HepG2 (cell line): ENCODE measurements at regions not wholly inside any gene's neighbourhood (a gene's known extent, or its start where the extent isn't known, plus 50 kb on each side); places are given as distances from the start of the nearest gene placed in this dataset.

Experiments used
- ATAC-seq: fragments of 200-7000 bp; cut with Tn5 transposase; 3 replicates; pipeline ENCODE4 v1.9.1; 2020; ENCODE audit warnings: mild to moderate bottlenecking, moderate library complexity
- BruUV-seq: library from RNA; stranded (reverse); fragments of 400-500 nt; replicated peaks from 2 replicates; lab custom pipeline; 2021; lab: Mats Ljungman, UMichigan
- CTCF ChIA-PET: fragments of 300-600 bp; formaldehyde crosslinking; extraction: SDS; loops from one replicate; lab custom pipeline; 2021; ENCODE audit warnings: low total read pairs, inconsistent platforms, low intra/inter-chr PET ratio; lab: Yijun Ruan, JAX
- POLR2A ChIA-PET: fragments of 350-600 bp; sonication (Branson Sonifier 250); formaldehyde crosslinking; loops from one replicate; lab custom pipeline; 2020; ENCODE audit warnings: antibody characterized with exemption, inconsistent platforms; lab: Yijun Ruan, JAX
- DNase-seq: peaks from one replicate; pipeline ENCODE4 v3.0.0-alpha.2; 2015; ENCODE audit warnings: low spot score
- FAIRE-seq: peaks from 3 replicates; lab custom pipeline; 2011; peaks lifted over from hg19 to GRCh38; lab: Jason Lieb, UNC
- H2AFZ ChIP-seq: one replicate; pipeline ENCODE4 v1.6.1; 2011; ENCODE audit warnings: low read length, inconsistent platforms
- H3K27ac ChIP-seq: fragments of 300-600 bp; 3 replicates; pipeline ENCODE4 v1.8.0; 2011; ENCODE audit warnings: mixed run types, mild to moderate bottlenecking, mixed read lengths, low read length, inconsistent platforms; ENCODE audit not compliant: insufficient read depth; ENCODE audit errors: extremely low read length
- H3K27me3 ChIP-seq, 2 experiments: fragments of 200-600 bp in 1 of 2; 2 replicates in 1 of 2; 3 replicates in 1 of 2; pipeline versions ENCODE4 v1.6.0 to v1.8.0; 2011; ENCODE audit warnings: low read length in 2 of 2, mild to moderate bottlenecking in 2 of 2, moderate library complexity in 2 of 2, inconsistent platforms in 1 of 2; ENCODE audit not compliant: insufficient read depth in 2 of 2, control insufficient read depth in 1 of 2
- H3K36me3 ChIP-seq, 2 experiments: fragments of 200-600 bp in 1 of 2; replicated peaks in 1 of 2; 2 replicates in 1 of 2; 3 replicates in 1 of 2; pipeline versions ENCODE4 v1.5.1 to v1.8.0; 2011; ENCODE audit warnings: low read length in 2 of 2, inconsistent platforms in 1 of 2; ENCODE audit not compliant: insufficient read depth in 2 of 2, control insufficient read depth in 1 of 2
- H3K4me1 ChIP-seq: 2 replicates; pipeline ENCODE4 v1.5.1; 2012; ENCODE audit warnings: low read length, inconsistent platforms; ENCODE audit not compliant: insufficient read depth
- H3K4me2 ChIP-seq: 2 replicates; pipeline ENCODE4 v1.6.0; 2011; ENCODE audit warnings: low read depth, low read length, inconsistent platforms
- H3K4me3 ChIP-seq, 3 experiments: fragments of 200-600 bp in 1 of 3; sonication (generic), shearing (Covaris generic) in 1 of 3; replicated peaks in 1 of 3; 2 replicates each; pipeline ENCODE4 v1.5.1; 2011 to 2016; ENCODE audit warnings: low read length in 3 of 3, inconsistent platforms in 2 of 3, low read depth in 2 of 3, mild to moderate bottlenecking in 2 of 3, control low read depth in 1 of 3, mixed read lengths in 1 of 3; ENCODE audit not compliant: insufficient read depth in 1 of 3
- H3K79me2 ChIP-seq: one replicate; pipeline ENCODE4 v1.6.1; 2011; ENCODE audit warnings: low read length, inconsistent platforms; ENCODE audit not compliant: insufficient read depth
- H3K9ac ChIP-seq: 2 replicates; pipeline ENCODE4 v1.6.0; 2011; ENCODE audit warnings: mild to moderate bottlenecking, low read depth, low read length, inconsistent platforms; ENCODE audit not compliant: insufficient read depth
- H3K9me3 ChIP-seq: 2 replicates; pipeline ENCODE4 v1.5.1; 2012; ENCODE audit warnings: mild to moderate bottlenecking, low read length
- H4K20me1 ChIP-seq: 2 replicates; pipeline ENCODE4 v1.6.0; 2011; ENCODE audit warnings: inconsistent platforms, mild to moderate bottlenecking, low read length, moderate library complexity; ENCODE audit not compliant: insufficient read depth
- CREM ChIP-seq, 2 experiments: sonication (generic) in 1 of 2; formaldehyde crosslinking in 1 of 2; IDR thresholded peaks; 2 replicates each; pipeline versions ENCODE4 v1.4.0 to v1.6.1; 2016 to 2020; ENCODE audit warnings: antibody characterized with exemption in 1 of 2, mild to moderate bottlenecking in 1 of 2, missing genetic modification reagents in 1 of 2
- KLF9 ChIP-seq: IDR thresholded peaks from 2 replicates; pipeline ENCODE4 v1.6.1; 2016; ENCODE audit warnings: low read depth
- MZF1 ChIP-seq: sonication (generic); formaldehyde crosslinking; IDR thresholded peaks from 2 replicates; pipeline ENCODE4 v1.8.1; 2023; ENCODE audit warnings: mild to moderate bottlenecking, missing genetic modification reagents, borderline replicate concordance
- NCOR1 ChIP-seq: fragments of 200-600 bp; sonication (generic); IDR thresholded peaks from 2 replicates; pipeline ENCODE4 v1.7.0; 2017; ENCODE audit warnings: antibody characterized with exemption, low read length, borderline replicate concordance
- PAX8 ChIP-seq: sonication (generic); formaldehyde crosslinking; IDR thresholded peaks from 2 replicates; pipeline ENCODE4 v1.8.0; 2022; ENCODE audit warnings: mild to moderate bottlenecking, missing genetic modification reagents, borderline replicate concordance
- SNAPC4 ChIP-seq: sonication (generic); formaldehyde crosslinking; IDR thresholded peaks from 2 replicates; pipeline ENCODE4 v1.4.0; 2020; ENCODE audit warnings: mild to moderate bottlenecking, missing genetic modification reagents
- ZNF33A ChIP-seq: sonication (generic); formaldehyde crosslinking; IDR thresholded peaks from 2 replicates; pipeline ENCODE4 v1.5.1; 2020; ENCODE audit warnings: missing genetic modification reagents, mild to moderate bottlenecking, moderate library complexity, borderline replicate concordance
- ZNF501 ChIP-seq: sonication (generic); formaldehyde crosslinking; IDR thresholded peaks from 2 replicates; pipeline ENCODE4 v1.5.1; 2020; ENCODE audit warnings: mild to moderate bottlenecking, moderate library complexity, missing genetic modification reagents
- ZNF616 ChIP-seq: sonication (generic); formaldehyde crosslinking; IDR thresholded peaks from 2 replicates; pipeline ENCODE4 v1.5.0; 2020; ENCODE audit warnings: low read depth, mild to moderate bottlenecking, missing genetic modification reagents
- ZSCAN9 ChIP-seq: IDR thresholded peaks from 2 replicates; pipeline ENCODE4 v1.6.1; 2016; ENCODE audit warnings: borderline replicate concordance
- WGBS: methylation state at CpG from one replicate; pipeline ENCODE4 v1.1.6; 2017; ENCODE audit warnings: low lambda C conversion rate; 5-methylcytosine and 5-hydroxymethylcytosine counted together
- in situ Hi-C: cut with HindIII; loops from 2 replicates; pipeline ENCODE4 v1.10.0; 2017; ENCODE audit warnings: low pct_unique_long_range_greater_than_20kb; ENCODE audit not compliant: extremely low pct_ligation_motif_present
- intact Hi-C: fragments of 100-400 bp; cut with micrococcal nuclease; formaldehyde crosslinking; loops from one replicate; pipeline ENCODE4 v1.10.0; 2022; ENCODE audit not compliant: unreplicated experiment
- TF ChIP-seq, protein P1 (sequence below): sonication (generic); formaldehyde crosslinking; IDR thresholded peaks from 2 replicates; pipeline ENCODE4 v1.5.0; 2020; ENCODE audit warnings: mild to moderate bottlenecking, missing genetic modification reagents
- TF ChIP-seq, protein P2 (sequence below): sonication (generic); formaldehyde crosslinking; IDR thresholded peaks from 2 replicates; pipeline ENCODE4 v1.4.0; 2020; ENCODE audit warnings: missing genetic modification reagents

DNA sequence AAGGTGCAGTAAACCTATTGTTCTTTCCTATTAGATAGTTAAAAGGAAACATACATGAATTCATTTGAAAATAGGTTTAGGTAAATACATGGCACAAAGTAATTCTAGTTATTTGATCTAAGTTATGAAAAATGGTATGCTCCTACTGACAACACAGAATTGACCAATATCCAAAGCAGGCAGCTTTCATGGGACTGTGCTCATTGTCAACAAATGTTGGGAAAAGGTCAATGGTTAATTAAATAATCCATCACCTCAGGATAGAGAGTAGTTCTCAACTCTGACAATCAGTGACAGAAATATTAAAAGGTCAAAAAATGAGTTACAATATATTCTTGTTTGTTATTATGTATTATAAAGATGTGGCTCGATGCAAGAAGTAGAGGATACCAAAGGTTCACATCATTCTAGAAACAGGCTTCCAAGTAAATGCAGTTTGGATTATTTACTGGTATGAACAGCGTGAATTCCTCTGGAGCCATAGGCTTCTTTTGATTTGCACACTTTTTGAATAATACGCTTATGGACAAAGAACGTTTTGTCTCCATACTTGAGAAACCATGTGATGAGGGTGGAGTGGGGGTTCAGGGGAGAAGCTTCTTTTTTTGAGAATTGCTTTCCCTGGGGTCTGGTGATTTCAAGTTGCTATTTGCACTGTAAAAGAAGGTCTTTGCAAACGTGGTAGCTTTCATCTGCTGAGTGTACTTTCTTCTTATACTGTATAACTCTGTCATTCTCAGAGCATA lies 422.0 kb upstream of the ZEB2 start:
- 10% methylated on average over 5 of the region's 5 CpGs for WGBS
- in situ Hi-C loops: no loop called here
- Histone ChIP-seq H3K27ac (no peak overlapping the region), H3K4me1 (no peaks in the 10 kb centered on the region), H3K79me2 (no peaks in the 10 kb centered on the region), H2AFZ (no peak overlapping the region), H3K4me2 (no peak overlapping the region), H3K27me3 (no peaks in the 10 kb centered on the region), H3K4me3 (no peak overlapping the region), H3K36me3 (no peaks in the 10 kb centered on the region), H3K9me3 (no peaks in the 10 kb centered on the region), H3K9ac (no peak overlapping the region), H4K20me1 (no peaks in the 10 kb centered on the region)
- DNase-seq: no peak
- no TSS peak for BruUV-seq
- no peak for FAIRE-seq
- intact Hi-C loops: no loop called here
- no peak for ATAC-seq
- ChIA-PET POLR2A (no interaction called here), CTCF (no interaction called here)
- TF ChIP-seq ZNF616 (CRISPR knock-in tag) (no peak), NCOR1 (no peak), ZNF501 (CRISPR knock-in tag) (no peak), SNAPC4 (CRISPR knock-in tag) (no peak), CREM (IDR thresholded peaks at IDR 0.05) (no peak), CREM (CRISPR knock-in tag; IDR thresholded peaks at IDR 0.05) (no peak), ZSCAN9 (no peak), PAX8 (CRISPR knock-in tag) (no peak), ZNF33A (CRISPR knock-in tag) (no peak), KLF9 (CRISPR knock-in tag) (no peak), MZF1 (no peak)
- TF ChIP-seq, protein P1, sequence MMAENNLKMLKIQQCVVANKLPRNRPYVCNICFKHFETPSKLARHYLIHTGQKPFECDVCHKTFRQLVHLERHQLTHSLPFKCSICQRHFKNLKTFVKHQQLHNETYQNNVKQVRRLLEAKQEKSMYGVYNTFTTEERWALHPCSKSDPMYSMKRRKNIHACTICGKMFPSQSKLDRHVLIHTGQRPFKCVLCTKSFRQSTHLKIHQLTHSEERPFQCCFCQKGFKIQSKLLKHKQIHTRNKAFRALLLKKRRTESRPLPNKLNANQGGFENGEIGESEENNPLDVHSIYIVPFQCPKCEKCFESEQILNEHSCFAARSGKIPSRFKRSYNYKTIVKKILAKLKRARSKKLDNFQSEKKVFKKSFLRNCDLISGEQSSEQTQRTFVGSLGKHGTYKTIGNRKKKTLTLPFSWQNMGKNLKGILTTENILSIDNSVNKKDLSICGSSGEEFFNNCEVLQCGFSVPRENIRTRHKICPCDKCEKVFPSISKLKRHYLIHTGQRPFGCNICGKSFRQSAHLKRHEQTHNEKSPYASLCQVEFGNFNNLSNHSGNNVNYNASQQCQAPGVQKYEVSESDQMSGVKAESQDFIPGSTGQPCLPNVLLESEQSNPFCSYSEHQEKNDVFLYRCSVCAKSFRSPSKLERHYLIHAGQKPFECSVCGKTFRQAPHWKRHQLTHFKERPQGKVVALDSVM (CRISPR knock-in tag): no peak
- TF ChIP-seq, protein P2, sequence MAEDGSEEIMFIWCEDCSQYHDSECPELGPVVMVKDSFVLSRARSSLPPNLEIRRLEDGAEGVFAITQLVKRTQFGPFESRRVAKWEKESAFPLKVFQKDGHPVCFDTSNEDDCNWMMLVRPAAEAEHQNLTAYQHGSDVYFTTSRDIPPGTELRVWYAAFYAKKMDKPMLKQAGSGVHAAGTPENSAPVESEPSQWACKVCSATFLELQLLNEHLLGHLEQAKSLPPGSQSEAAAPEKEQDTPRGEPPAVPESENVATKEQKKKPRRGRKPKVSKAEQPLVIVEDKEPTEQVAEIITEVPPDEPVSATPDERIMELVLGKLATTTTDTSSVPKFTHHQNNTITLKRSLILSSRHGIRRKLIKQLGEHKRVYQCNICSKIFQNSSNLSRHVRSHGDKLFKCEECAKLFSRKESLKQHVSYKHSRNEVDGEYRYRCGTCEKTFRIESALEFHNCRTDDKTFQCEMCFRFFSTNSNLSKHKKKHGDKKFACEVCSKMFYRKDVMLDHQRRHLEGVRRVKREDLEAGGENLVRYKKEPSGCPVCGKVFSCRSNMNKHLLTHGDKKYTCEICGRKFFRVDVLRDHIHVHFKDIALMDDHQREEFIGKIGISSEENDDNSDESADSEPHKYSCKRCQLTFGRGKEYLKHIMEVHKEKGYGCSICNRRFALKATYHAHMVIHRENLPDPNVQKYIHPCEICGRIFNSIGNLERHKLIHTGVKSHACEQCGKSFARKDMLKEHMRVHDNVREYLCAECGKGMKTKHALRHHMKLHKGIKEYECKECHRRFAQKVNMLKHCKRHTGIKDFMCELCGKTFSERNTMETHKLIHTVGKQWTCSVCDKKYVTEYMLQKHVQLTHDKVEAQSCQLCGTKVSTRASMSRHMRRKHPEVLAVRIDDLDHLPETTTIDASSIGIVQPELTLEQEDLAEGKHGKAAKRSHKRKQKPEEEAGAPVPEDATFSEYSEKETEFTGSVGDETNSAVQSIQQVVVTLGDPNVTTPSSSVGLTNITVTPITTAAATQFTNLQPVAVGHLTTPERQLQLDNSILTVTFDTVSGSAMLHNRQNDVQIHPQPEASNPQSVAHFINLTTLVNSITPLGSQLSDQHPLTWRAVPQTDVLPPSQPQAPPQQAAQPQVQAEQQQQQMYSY (CRISPR knock-in tag): no peak
